Uterus (tissue), 3 donors: ENCODE measurements at regions not wholly inside any gene's neighbourhood (a gene's known extent, or its start where the extent isn't known, plus 50 kb on each side); places are given as distances from the start of the nearest gene placed in this dataset.

Source experiments
- DNase-seq, 2 donors: peaks; one replicate each; pipeline ENCODE4 v3.0.0-alpha.2; 2019 to 2020
- H3K27ac ChIP-seq, 2 donors: fragments of 200-600 bp; sonication (generic); 1 replicate in 1 of 2; 2 replicates in 1 of 2; pipeline ENCODE4 v1.5.1; 2016 to 2018
- H3K27me3 ChIP-seq, 2 donors: fragments of 200-600 bp; sonication (generic); one replicate each; pipeline ENCODE4 v1.5.1; 2018 to 2019; ENCODE audit warnings: control low read depth in 1 of 2
- H3K36me3 ChIP-seq, 2 donors: fragments of 200-600 bp; sonication (generic); one replicate each; pipeline ENCODE4 v1.5.1; 2019; ENCODE audit warnings: control low read depth in 1 of 2
- H3K4me1 ChIP-seq, 2 donors: fragments of 200-600 bp; sonication (generic); one replicate each; pipeline ENCODE4 v1.5.1; 2018 to 2019; ENCODE audit warnings: control low read depth in 1 of 2
- H3K4me3 ChIP-seq, 2 donors: fragments of 200-600 bp; sonication (generic); 1 replicate in 1 of 2; 2 replicates in 1 of 2; pipeline ENCODE4 v1.5.1; 2018 to 2019; ENCODE audit warnings: mild to moderate bottlenecking in 1 of 2
- H3K9me3 ChIP-seq, 2 donors: fragments of 200-600 bp; sonication (generic); one replicate each; pipeline ENCODE4 v1.5.1; 2019; ENCODE audit warnings: control low read depth in 1 of 2
- POLR2A ChIP-seq, 2 donors: fragments of 450-650 bp; IDR thresholded peaks; one replicate each; pipeline ENCODE4 v1.6.1; 2016; ENCODE audit warnings: antibody characterized with exemption in 2 of 2, mild to moderate bottlenecking in 1 of 2, moderate library complexity in 1 of 2
- intact Hi-C: fragments of 100-400 bp; cut with DNase I; formaldehyde crosslinking; loops from one replicate; pipeline ENCODE4 v1.15.1; 2023; ENCODE audit warnings: low total_unique reads
- TF ChIP-seq, protein P1 (sequence below), 4 experiments: fragments of 200-600 bp in 2 of 4; fragments of 450-650 bp in 2 of 4; sonication (generic) in 2 of 4; IDR thresholded peaks; one replicate each; pipeline ENCODE4 v1.5.1; 2016 to 2019; ENCODE audit warnings: antibody characterized with exemption in 4 of 4, mild to moderate bottlenecking in 2 of 4, moderate library complexity in 1 of 4
- donor health status: DM: yes; HTN: yes; CAD: no.

DNA sequence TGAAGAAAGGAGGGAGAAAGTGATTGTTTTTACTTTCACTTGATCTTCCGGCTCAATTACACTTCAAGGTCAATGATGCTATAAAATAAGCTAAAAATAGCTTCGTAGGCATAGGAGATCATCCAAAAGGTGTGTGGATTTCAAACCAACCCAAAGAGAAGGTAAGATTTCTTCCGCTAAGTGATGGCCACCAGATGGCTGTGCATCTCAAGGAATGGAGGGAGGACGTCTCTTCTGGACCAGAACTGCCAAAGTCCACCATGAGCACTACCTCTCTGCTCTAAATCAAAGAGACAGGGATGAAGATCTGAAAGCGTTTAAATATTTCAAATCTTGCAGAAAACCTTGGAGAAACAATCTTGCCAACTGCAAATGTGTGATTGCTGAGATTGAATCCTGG, 199.1 kb upstream of the ZPLD1 start:
- no peak for TF ChIP-seq POLR2A (IDR thresholded peaks at IDR 0.05)
- TF ChIP-seq, protein P1, sequence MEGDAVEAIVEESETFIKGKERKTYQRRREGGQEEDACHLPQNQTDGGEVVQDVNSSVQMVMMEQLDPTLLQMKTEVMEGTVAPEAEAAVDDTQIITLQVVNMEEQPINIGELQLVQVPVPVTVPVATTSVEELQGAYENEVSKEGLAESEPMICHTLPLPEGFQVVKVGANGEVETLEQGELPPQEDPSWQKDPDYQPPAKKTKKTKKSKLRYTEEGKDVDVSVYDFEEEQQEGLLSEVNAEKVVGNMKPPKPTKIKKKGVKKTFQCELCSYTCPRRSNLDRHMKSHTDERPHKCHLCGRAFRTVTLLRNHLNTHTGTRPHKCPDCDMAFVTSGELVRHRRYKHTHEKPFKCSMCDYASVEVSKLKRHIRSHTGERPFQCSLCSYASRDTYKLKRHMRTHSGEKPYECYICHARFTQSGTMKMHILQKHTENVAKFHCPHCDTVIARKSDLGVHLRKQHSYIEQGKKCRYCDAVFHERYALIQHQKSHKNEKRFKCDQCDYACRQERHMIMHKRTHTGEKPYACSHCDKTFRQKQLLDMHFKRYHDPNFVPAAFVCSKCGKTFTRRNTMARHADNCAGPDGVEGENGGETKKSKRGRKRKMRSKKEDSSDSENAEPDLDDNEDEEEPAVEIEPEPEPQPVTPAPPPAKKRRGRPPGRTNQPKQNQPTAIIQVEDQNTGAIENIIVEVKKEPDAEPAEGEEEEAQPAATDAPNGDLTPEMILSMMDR (IDR thresholded peaks at IDR 0.05), result no peak
- no peak for DNase-seq
- no peaks in the 10 kb centered on the region for H3K9me3 ChIP-seq
- no peak overlapping the region for H3K27ac ChIP-seq
- no peaks in the 10 kb centered on the region for H3K27me3 ChIP-seq
- no peaks in the 10 kb centered on the region for H3K36me3 ChIP-seq
- H3K4me3 ChIP-seq, result no peak overlapping the region
- intact Hi-C loops, result loop anchor here (10.0 kb wide), 1 partner anchor 299 kb away; no protein-coding TSS in a partner anchor
- H3K4me1 ChIP-seq, result no peaks in the 10 kb centered on the region

DNA sequence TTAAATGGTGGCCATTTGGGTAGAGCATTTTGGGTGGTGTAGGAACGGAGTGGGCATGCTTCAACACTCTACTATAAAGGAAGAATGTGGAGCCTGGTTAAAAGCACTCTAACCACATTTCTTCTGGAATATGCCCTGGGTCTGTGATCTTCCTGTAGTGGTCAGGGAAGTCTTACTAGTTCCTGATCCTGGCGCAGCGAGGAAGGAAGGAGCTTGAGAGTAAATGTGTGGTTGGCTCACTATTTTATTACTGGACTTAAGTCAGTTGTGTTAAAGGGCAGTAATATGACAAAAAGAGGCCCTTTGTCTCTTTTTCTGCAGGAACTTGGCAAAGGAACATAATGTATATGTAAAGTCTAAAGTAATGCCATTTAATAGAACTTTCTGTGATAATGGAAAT, 197.6 kb upstream of the ZPLD1 start:
- no peak for DNase-seq
- intact Hi-C loops, result loop anchor here (10.0 kb wide), 1 partner anchor 298 kb away; no protein-coding TSS in a partner anchor
- TF ChIP-seq POLR2A (IDR thresholded peaks at IDR 0.05), result no peak
- TF ChIP-seq, protein P1 (IDR thresholded peaks at IDR 0.05), result no peak
- no peaks in the 10 kb centered on the region for H3K27me3 ChIP-seq
- H3K4me1 ChIP-seq, result no peaks in the 10 kb centered on the region
- H3K27ac ChIP-seq, result no peak overlapping the region
- no peaks in the 10 kb centered on the region for H3K36me3 ChIP-seq
- no peak overlapping the region for H3K4me3 ChIP-seq
- H3K9me3 ChIP-seq, result no peaks in the 10 kb centered on the region

DNA sequence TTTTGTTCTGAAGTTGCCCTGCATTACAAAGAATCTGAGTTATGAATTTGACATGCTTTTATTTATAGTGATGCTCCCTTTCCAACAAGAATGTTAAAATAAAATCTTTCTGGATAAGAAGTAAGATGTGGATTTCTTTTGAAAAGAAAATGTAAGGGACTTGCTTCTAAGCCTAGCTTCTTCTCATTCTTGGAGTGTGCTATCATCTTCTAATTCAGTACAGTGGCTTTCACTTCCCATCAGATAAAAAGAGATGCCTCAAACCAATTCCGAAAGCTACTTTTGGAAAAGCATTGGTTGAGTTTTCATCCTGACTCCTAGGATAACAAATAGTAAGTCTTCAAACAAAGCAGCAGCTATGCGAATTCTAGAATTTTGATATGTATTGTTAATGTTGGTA, 197.0 kb upstream of the ZPLD1 start:
- no peak overlapping the region for H3K4me3 ChIP-seq
- no peak for DNase-seq
- H3K27ac ChIP-seq, result no peak overlapping the region
- no peaks in the 10 kb centered on the region for H3K27me3 ChIP-seq
- H3K9me3 ChIP-seq, result no peaks in the 10 kb centered on the region
- no peak for TF ChIP-seq POLR2A (IDR thresholded peaks at IDR 0.05)
- TF ChIP-seq, protein P1 (IDR thresholded peaks at IDR 0.05), result no peak
- intact Hi-C loops, result loop anchor here (10.0 kb wide), 1 partner anchor 297 kb away; no protein-coding TSS in a partner anchor
- no peaks in the 10 kb centered on the region for H3K36me3 ChIP-seq
- no peaks in the 10 kb centered on the region for H3K4me1 ChIP-seq

DNA sequence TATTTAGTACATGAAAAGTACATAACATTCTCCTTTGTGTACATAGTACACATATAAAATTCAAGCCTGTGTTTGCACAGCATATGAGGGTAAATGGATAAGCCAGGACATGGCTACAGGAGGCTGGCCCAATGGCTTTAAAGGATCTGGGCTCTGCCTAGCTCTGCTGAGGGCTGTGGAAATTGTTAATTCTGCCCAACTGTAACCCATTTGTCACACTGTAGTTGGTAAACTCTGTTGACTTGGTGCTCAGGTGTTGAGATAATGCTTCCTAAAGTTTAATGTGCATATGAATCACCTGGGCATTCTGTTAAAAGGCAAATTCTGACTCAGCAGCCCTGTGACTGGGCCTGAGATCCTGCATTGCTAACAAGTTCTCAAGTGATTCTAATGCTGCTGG, 196.5 kb upstream of the ZPLD1 start:
- Histone ChIP-seq H3K27me3 (no peaks in the 10 kb centered on the region), H3K27ac (no peak overlapping the region), H3K36me3 (no peaks in the 10 kb centered on the region), H3K4me3 (no peak overlapping the region), H3K4me1 (no peaks in the 10 kb centered on the region), H3K9me3 (no peaks in the 10 kb centered on the region)
- DNase-seq, result no peak
- no peak for TF ChIP-seq POLR2A (IDR thresholded peaks at IDR 0.05)
- TF ChIP-seq, protein P1 (IDR thresholded peaks at IDR 0.05), result no peak
- intact Hi-C loops, result loop anchor here (10.0 kb wide), 1 partner anchor 296 kb away; no protein-coding TSS in a partner anchor

DNA sequence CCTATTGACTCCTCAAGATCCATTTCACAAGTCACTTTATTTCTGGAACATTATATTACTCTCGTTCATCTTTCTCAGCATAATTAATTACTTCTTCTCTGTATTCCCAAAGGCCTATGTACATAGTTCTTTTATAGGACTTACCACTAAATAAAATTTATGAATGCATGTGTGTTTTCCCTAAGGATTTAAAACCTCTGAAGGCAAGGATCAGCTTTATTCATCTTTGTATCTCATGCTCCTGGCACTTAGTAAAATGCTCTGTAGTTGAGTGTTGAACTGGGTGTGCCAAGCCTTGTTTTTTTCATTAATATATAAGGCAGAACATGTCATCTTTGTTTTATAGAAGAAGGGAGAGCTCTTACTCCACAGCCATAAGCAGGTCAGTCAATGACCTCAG, 194.1 kb upstream of the ZPLD1 start:
- H3K4me1 ChIP-seq, result no peaks in the 10 kb centered on the region
- no peak overlapping the region for H3K4me3 ChIP-seq
- H3K9me3 ChIP-seq, result no peaks in the 10 kb centered on the region
- no peak overlapping the region for H3K27ac ChIP-seq
- TF ChIP-seq, protein P1 (IDR thresholded peaks at IDR 0.05), result no peak
- no peak for TF ChIP-seq POLR2A (IDR thresholded peaks at IDR 0.05)
- no peak for DNase-seq
- H3K36me3 ChIP-seq, result no peaks in the 10 kb centered on the region
- intact Hi-C loops, result no loop called here
- no peaks in the 10 kb centered on the region for H3K27me3 ChIP-seq
